Osteocyte (in vitro differentiated cells): ENCODE measurements at regions not wholly inside any gene's neighbourhood (a gene's known extent, or its start where the extent isn't known, plus 50 kb on each side); places are given as distances from the start of the nearest gene placed in this dataset.
A peak's percentile ranks its signal among the peaks of the same experiment; 100 is the strongest.

Experiments used
- DNase-seq: peaks from one replicate; pipeline ENCODE4 v3.0.0; 2021; ENCODE audit warnings: mixed read lengths; ENCODE audit not compliant: unreplicated experiment; ENCODE audit errors: extremely low spot score
- H3K27ac Mint-ChIP-seq: one replicate; pipeline ENCODE4 v1.8.0; 2021; ENCODE audit warnings: mild to moderate bottlenecking, mixed read lengths; ENCODE audit not compliant: unreplicated experiment
- H3K27me3 Mint-ChIP-seq: one replicate; pipeline ENCODE4 v1.8.0; 2021; ENCODE audit warnings: mixed read lengths; ENCODE audit not compliant: unreplicated experiment
- H3K36me3 Mint-ChIP-seq: one replicate; pipeline ENCODE4 v1.8.0; 2021; ENCODE audit warnings: mixed read lengths; ENCODE audit not compliant: unreplicated experiment
- H3K4me1 Mint-ChIP-seq: one replicate; pipeline ENCODE4 v1.8.0; 2021; ENCODE audit warnings: mixed read lengths; ENCODE audit not compliant: unreplicated experiment
- H3K4me3 Mint-ChIP-seq: one replicate; pipeline ENCODE4 v1.8.0; 2021; ENCODE audit warnings: mild to moderate bottlenecking, moderate library complexity, mixed read lengths; ENCODE audit not compliant: unreplicated experiment
- H3K9me3 Mint-ChIP-seq: one replicate; pipeline ENCODE4 v1.8.0; 2021; ENCODE audit warnings: mixed read lengths; ENCODE audit not compliant: unreplicated experiment
- TF ChIP-seq, protein P1 (sequence below): fragments of 200-600 bp; sonication (generic); IDR thresholded peaks from 2 replicates; pipeline ENCODE4 v1.5.0; 2021; ENCODE audit warnings: antibody characterized with exemption, mild to moderate bottlenecking, moderate library complexity

DNA sequence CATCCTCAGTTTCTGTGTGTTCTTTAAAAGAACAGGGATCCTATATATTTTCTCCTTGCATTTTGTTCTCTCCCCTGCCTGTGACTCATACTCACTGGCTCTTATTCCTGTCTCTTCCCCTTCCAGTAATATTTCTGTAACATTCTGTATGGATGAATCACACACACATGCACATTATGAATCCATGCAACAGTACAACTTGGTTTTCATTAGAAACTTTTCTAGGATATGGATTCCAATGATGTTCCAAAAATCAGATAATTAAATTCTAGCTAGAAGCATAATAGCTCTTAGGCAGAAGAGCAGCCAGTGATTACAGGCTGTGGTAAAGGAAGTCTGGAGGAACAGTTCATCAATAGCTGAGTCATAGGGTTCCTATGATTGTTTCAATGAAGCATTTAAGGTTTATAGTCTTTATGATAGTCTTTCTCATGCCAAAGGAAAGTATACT lies 119.6 kb upstream of the PMFBP1 start:
- TF ChIP-seq, protein P1, sequence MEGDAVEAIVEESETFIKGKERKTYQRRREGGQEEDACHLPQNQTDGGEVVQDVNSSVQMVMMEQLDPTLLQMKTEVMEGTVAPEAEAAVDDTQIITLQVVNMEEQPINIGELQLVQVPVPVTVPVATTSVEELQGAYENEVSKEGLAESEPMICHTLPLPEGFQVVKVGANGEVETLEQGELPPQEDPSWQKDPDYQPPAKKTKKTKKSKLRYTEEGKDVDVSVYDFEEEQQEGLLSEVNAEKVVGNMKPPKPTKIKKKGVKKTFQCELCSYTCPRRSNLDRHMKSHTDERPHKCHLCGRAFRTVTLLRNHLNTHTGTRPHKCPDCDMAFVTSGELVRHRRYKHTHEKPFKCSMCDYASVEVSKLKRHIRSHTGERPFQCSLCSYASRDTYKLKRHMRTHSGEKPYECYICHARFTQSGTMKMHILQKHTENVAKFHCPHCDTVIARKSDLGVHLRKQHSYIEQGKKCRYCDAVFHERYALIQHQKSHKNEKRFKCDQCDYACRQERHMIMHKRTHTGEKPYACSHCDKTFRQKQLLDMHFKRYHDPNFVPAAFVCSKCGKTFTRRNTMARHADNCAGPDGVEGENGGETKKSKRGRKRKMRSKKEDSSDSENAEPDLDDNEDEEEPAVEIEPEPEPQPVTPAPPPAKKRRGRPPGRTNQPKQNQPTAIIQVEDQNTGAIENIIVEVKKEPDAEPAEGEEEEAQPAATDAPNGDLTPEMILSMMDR: no peak
- Mint-ChIP-seq H3K9me3 (peaks cover 3% of the 10 kb centered on the region), H3K27ac (peak overlapping the region; percentile 94), H3K4me3 (peak overlapping the region; percentile 4), H3K4me1 (peaks cover 45% of the 10 kb centered on the region), H3K27me3 (no peaks in the 10 kb centered on the region), H3K36me3 (no peaks in the 10 kb centered on the region)
- DNase-seq: no peak

DNA sequence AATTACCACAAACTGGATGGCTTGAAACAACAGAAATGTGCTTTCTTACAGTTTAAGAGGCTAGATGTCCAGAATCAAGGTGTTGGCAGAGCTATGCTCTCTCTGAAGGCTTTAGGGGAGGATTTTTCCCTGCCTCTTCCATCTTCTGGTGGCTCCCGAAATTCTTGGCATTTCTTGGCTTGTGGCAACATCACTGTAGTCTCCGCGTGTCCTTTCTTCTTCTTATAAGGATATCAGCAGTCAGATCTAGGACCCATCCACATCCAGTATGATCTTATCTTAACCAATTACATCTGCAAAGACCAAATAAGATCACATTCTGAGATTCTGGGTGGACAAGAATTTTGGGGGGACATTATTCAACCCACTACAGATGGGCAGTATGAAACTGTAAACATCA lies 119.2 kb upstream of the PMFBP1 start:
- H3K27ac Mint-ChIP-seq: peak overlapping the region; percentile 94
- TF ChIP-seq, protein P1: no peak
- H3K4me1 Mint-ChIP-seq: peaks cover 45% of the 10 kb centered on the region
- DNase-seq: no peak
- peaks cover 3% of the 10 kb centered on the region for H3K9me3 Mint-ChIP-seq
- H3K36me3 Mint-ChIP-seq: no peaks in the 10 kb centered on the region
- no peaks in the 10 kb centered on the region for H3K27me3 Mint-ChIP-seq
- H3K4me3 Mint-ChIP-seq: no peak overlapping the region

DNA sequence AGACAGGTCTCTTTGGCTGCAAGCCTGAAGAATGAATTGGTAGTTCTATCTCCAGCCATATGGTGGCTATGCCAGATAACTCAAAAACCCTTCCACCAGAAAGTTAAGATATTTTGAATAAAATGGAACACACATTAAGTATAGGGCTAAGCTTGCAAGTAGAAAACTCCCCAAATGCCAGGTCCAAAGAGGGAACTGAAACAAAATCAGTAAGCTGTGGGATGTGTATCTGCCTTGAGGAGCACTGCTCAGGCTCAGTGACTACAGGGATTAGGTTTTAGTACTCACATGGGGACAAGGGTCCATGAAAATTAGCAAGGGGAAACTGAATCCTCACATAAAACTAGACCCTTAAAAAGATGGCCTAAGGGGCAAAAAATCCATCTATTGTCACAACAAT lies 115.7 kb upstream of the PMFBP1 start:
- DNase-seq: no peak

DNA sequence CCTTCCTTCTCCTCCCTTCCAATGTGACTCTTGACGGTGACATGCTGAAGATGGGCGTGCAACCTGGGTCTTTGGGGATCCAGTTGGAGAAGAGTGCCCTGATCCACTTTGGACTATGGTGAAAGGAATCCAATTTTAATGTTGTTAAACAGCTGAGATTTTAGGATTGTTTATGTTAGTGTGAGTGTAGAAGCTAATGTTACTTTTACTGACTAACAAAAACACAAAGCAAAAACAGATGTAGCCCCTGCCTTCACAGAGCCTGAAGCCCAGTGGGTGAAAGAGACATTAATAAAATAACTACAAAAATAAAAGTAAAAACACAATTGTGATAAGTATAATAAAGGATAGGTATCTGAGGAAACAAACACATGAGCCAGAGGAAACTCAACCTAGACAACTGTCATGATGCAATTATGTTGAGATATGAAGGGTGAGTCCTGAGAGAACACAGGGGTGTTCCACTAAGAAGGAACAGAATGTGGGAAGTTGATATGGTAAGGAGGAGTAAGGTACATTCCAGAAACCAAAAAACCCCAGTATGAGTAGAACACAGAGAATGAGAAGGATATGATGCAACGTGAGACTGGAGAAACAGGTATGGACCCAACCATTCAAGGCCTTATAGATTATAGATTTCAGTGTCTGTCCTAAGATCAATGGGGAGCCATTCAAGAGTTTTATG lies 115.1 kb upstream of the PMFBP1 start:
- H3K27ac Mint-ChIP-seq: peak overlapping the region; percentile 20
- no peaks in the 10 kb centered on the region for H3K9me3 Mint-ChIP-seq
- H3K36me3 Mint-ChIP-seq: peaks cover 6% of the 10 kb centered on the region
- no peaks in the 10 kb centered on the region for H3K27me3 Mint-ChIP-seq
- DNase-seq: no peak
- H3K4me1 Mint-ChIP-seq: peaks cover 32% of the 10 kb centered on the region
- TF ChIP-seq, protein P1: no peak
- H3K4me3 Mint-ChIP-seq: no peak overlapping the region

More for the DNA sequence above, 115.7 kb upstream of the PMFBP1 start:
- Mint-ChIP-seq H3K27ac (no peak overlapping the region), H3K36me3 (peaks cover 6% of the 10 kb centered on the region), H3K4me3 (no peak overlapping the region), H3K27me3 (no peaks in the 10 kb centered on the region), H3K9me3 (no peaks in the 10 kb centered on the region), H3K4me1 (peaks cover 37% of the 10 kb centered on the region)
- TF ChIP-seq, protein P1: no peak

DNA sequence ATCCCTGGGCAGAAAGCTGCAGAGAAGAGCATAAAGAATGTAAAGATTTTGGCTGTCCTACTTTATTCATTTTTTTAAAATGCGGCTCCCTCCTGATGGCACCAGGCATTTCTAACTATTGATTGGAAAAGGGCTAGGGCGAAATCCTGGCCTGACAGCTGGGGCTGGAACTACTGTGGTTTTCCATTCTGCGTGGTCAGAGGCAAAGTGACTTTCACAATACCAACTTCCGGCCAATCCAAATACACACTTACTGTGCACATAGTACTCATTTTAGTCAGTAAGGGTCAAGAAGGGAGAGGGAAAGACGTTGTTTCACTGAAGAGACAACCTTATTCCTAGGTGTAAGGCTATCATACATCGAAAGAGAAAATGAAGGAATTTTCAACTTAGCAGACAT lies 113.8 kb upstream of the PMFBP1 start:
- Mint-ChIP-seq H3K4me3 (no peak overlapping the region), H3K36me3 (peaks cover 6% of the 10 kb centered on the region), H3K27me3 (no peaks in the 10 kb centered on the region), H3K4me1 (peaks cover 19% of the 10 kb centered on the region), H3K27ac (no peak overlapping the region), H3K9me3 (no peaks in the 10 kb centered on the region)
- TF ChIP-seq, protein P1: no peak
- DNase-seq: no peak
